GM21381 (cell line): ENCODE measurements at regions not wholly inside any gene's neighbourhood (a gene's known extent, or its start where the extent isn't known, plus 50 kb on each side); places are given as distances from the start of the nearest gene placed in this dataset.

Experiments used
- ATAC-seq: cut with Tn5 transposase; IDR thresholded peaks from one replicate; pipeline ENCODE4 v1.9.1; 2021; ENCODE audit warnings: mild to moderate bottlenecking, moderate library complexity; ENCODE audit not compliant: unreplicated experiment

DNA sequence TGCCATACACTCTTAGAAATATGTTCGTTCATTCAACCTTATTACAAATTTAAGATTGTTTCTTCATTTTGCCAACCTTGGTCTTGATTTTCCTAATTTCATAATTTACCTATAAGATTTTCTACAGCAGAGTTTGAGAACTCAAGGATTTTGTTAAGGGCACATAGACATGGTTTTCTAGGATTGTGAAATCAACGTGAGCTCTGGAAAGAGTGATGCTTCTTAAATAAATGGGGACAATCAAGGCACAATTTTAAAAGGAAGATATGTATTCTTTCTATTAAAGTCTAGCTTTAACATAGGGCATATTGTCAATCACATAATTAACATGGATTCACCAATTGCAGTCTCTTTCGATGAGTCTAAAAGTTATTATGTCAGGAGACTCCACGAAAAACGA, 174.2 kb upstream of the PHF14 start:
- no peak for ATAC-seq

DNA sequence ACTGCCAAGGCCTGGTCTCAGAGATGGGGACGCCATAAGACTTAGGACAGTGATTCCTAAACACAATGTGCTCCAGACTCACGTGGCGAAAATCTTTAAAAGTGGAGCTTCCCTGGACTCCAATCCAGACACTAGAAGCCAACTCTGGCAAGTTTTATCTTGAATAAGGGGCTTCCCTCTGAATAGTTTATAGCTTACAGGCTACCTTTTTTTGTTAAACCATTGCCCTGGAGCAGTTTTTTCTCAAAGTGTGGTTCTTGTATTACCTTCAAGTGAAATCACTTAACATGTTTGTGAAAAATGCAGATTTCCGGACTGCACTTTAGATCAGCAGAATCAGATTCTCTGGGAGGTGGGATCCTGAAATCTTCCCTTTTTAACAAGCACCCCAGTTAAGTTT, 171.7 kb upstream of the PHF14 start:
- ATAC-seq = no peak

DNA sequence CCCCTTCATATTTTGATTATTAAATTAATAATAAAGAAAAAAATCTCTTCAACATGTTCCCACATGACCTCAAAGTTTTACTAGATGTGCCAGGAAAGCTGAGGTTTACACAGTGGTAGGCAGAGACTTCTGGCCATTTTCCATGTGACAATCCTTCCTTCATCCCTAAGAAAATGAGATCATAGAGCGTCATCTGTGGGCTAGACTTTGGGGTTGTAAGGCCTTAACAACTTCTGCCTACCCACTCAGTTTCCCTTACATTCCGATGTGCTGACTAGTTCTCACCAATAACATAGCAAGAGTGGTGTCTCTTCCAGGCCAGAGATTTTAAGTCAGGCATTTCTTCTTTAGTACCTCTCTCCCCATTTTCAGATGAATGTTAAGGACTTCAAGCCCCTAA, 171.1 kb upstream of the PHF14 start:
- no peak for ATAC-seq

DNA sequence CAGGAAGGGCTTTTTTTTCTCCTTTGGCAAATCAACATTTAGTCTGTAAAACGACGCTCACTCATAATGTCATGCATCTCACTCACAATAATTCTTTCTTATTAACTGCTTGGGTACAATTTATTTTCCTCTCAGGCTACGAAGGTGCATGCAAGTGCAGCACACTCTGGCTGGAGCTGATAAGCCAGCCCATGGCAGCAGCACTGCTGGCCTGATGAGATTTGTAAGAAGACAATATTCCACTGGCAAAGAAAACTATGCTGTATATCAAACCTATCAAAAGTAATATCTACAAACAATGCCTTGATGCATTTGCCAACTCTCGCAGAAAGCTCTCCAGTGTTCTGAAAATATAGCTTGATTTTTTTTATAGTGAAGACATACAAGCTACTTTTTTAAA, 170.0 kb upstream of the PHF14 start:
- no peak for ATAC-seq

DNA sequence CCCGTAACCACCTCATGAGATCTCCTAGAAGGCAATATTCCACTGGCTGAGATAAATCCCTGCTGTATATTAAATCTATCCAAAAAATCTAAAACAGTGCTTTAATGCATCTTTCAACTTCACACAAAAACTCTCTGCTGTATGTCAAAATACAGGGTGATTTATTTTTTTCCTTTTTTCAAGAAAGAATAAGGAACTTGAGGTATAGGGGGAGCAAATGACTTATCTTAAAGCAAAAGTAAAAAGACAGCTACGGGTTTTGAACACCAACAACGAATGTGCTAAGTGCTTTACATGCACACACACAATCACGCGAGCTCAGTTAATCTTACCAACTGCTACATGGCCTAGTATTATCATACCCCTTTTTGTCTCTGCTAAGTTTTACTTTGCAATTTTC, 168.9 kb upstream of the PHF14 start:
- ATAC-seq = no peak

DNA sequence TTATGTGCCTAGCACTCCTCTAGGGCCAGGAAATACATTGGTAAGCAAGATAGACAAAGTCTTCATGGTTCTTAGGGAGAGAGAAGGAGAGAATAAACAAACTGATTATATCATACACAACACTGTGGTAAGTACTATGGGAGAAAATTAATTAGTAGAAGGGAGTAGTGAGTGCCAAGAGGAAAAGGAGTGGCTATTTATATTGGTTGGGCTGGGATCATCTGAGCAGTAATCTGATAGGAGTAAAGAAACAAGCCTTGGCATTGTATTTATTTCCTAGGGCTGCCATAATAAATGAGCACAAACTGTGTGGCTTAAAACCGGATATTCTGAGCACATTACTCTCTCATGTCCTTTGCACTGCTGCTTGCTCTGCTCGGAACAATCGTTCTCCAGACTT, 158.1 kb upstream of the PHF14 start:
- ATAC-seq = no peak

DNA sequence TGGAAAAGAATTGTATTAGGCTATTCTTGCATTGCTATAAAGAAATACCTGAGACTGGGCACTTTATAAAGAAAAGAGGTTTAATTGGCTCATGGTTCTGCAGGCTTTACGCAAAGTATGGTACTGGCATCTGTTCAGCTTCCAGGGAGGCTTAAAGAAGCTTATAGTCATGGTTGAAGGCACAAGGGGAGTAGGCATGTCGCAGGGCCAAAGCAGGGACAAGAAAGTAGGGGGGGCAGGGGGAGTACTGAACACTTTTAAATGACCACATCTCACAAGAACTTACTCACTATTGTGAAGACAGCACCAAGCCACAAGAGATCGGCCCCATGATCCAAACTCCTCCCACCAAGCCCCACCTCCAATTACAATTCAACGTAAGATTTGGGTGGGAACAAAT, 152.5 kb upstream of the PHF14 start:
- ATAC-seq = no peak

DNA sequence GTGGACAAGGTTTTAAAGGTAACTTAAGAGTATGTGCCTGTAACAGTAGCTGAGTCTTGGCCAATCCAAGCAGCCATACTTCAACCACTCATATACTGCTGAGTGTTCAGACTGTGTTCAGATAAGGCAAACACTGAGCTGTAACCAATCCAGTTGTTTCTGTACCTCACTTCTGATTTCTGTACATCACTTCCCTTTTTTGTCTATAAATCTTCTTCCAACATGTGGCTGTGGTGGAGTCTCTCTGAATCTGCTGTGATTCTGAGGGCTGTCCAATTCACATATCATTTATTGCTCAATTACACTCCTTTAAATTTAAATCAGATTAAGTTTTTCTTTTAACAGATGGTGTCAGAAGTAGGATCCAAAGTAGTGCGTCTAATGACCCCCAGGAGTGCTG, 149.5 kb upstream of the PHF14 start:
- no peak for ATAC-seq

DNA sequence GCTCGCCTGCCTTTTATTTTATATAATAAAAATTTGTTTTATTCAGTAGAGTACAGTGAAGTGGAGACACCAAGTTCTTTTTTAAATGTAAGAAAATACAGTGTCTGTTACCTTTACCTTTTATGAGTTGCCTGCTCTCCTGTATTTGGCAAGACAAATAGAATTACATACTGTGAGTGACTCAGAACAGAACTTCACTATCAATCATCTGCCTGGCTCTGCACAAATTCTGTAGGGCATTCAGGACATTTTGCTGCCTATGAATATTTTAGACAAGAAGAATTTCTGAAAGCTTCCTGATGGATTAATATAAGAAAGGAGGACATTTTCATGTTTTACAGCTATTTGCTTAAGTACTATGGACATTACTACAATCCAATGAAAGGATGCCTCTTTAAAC, 135.4 kb upstream of the PHF14 start:
- no peak for ATAC-seq

DNA sequence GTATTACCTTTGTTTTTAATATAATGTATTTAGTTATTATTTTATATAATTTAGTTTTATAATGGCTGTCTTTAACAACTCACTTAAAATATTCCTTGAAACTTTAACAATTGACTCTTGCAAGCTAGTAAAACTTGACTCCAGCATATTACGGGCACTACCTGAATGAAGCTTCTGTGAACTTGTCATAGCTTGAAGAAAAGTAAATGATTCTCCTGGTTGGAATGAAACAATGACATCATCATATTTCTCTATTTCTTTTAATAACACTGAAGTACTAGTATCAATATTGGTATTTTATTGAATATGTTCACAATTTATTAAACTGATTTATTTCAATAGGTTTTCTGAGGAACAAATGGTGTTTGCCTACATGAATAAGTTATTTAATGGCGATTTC, 128.4 kb upstream of the PHF14 start:
- no peak for ATAC-seq

DNA sequence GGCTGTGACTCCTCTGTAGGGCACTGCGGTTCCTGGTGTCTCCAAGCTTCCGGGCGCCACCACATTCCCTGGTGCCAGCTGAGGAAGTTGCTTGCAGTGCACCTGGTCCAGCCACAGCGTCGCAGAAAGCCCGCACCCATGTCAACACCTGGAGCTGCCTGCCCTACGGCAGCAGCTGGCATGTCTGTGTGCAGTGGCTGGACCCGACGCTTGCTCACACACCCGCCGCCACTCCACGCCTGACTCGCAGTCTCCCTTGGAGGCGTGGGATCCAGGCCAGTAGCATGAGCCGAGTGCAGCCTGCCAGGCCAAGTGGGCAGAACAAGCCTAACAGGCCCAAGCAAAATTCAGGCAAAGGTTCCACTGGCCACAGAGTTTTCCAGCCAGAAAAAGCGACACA, 118.1 kb upstream of the PHF14 start:
- no peak for ATAC-seq

DNA sequence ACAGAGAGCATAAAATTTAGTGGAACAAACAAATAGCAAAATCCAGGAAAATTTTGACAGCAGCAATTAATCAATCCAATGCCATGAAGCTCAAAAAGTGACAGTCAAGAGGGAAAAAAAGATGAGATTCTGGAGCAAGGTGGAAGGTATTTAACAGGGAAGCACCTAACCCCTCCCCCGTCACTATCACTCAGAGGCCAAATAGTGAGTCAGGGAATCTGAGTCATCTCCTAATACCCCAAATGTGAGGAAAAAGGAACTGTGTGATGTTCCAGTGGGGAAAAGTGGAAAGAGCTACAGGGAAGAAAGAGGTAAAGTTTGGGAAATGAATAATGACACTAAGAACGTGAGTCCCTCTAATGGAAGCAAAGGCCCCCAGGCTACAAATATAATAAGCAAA, 113.2 kb upstream of the PHF14 start:
- ATAC-seq = no peak

DNA sequence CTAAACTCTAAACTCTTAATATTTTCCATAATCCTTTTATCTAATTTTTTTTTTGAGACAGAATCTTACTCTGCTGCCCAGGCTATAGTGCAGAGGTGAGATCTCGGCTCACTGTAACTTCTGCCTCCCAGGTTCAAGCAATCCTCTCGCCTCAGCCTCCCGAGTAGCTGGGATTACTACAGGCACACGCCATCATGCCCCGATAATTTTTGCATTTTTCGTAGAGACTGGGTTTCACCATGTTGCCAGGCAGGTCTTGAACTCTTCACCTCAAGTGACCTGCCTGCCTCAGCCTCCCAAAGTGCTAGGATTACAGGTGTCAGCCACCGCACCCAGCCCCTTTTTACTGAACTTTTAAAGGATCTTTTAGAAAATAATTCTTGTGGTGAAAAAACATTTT, 110.2 kb upstream of the PHF14 start:
- no peak for ATAC-seq

DNA sequence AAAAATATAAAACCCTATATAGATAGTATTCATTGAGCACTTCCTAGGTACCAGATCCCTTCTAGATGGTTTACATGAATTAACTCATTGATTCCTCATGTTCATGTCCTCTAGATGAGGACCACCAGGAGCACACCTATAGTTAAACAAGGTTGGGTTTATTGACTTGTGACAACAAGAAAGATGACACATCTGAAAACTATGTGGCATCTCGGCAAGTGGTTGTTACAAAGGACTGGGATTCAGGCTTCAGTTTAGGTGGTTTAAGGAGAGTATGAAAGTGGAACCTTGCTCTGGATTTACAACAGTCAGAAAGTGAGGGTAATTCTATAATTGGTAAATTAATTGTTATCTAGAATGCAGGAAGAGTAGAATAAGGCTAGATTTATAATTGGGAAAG, 99.0 kb upstream of the PHF14 start:
- ATAC-seq = no peak

DNA sequence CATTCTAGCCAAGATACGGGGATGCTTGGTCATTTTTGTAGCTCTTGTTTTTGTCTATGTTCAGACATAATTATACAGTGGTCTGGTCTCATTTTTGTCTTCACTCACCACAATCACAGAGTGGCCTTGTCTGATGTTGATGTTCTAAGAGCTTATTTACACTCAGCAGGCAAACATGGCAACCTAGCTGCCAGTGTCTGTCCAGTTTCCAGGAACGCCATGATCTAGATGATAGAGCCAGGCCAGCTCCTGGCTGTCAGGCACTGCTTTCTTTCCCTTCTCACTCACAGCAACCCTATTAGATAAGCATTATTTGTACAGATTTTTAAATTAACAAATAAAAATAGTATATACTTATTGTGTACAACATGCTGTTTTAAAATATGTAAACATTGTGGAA, 98.6 kb upstream of the PHF14 start:
- ATAC-seq = no peak

DNA sequence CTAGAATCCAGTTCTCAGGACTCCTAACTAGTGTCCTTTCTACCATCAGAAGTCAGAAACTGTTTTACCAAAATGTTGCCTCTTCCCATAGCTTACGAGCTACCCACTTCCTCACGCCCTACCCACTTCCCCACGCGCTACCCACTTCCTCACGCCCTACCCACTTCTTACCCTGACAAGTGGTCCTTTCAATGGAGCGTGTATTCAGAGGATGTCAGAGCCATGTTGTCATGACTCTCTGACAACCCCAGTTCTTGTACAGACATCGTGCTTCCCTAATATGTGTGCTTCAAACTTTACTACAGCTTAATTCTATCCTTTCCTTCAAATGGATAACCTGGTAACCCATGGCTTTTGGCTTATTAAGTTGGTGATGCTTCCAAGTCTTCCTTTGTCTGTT, 84.8 kb upstream of the PHF14 start:
- peak; percentile 20 for ATAC-seq

DNA sequence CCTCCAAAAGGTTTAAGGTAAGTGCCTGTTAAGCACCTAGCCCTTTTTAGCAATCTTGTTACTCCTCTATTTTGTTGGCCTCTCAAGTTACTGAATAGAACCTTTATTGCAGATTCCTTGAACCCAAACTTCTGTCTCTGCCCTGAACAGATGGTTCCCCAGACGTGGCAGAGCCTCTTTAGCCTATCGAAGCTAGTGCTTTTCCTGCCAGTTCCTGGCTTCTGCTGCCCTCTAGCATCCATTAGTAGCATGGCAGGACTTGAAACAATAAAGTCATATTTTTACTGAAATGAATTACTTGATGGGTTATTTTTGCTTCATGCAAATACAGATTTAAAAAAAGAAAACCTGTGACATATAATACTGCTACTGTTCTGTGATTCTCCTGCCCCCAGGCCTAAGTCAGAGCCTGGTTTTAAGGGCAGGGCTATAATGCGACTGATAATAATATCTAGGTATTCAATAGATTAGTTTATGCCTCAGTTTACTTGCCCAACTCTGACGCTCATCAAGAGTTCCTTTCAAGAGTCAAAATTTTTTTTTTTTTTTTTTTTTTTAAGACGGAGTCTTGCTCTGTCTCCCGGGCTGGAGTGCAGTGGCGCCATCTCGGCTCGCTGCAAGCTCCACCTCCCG, 84.3 kb upstream of the PHF14 start:
- peak; percentile 97 for ATAC-seq

DNA sequence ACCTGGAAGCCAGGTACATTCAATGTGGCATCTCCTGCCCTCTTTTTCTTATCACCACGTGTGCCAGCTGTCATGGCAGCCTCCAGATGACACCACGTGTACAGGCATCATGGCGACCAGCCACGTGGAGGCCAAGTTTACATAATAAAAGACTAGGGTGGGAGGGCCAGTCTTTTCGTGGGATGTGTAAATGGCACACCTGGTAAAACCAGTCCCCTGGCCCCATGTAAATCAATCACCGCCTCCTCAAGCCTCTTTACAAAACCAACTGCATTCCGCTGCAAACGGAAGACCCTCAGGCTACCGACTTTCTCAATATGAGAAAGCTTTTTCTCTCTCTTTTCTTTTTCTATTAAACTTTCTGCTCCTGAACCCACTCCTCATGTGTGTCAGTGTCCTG, 65.1 kb upstream of the PHF14 start:
- ATAC-seq = no peak

DNA sequence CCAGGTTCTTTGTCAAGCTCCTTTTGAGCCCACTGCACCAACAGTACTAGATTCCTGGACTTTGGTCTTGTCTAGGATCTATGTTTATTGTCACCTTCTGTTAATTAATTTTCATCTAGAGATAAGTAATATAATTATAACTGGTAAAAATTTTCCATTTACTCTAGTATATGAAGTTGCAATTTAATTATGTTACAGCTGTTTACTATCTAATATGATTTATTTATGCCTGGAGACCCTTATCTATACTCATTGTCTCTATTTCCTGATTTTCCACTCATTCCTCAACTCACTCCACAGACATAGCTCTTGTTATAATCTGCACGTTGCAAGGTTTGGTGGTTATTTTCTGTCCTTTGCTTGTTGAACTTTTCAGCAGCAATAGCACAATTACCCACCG, 63.2 kb upstream of the PHF14 start:
- ATAC-seq = no peak

DNA sequence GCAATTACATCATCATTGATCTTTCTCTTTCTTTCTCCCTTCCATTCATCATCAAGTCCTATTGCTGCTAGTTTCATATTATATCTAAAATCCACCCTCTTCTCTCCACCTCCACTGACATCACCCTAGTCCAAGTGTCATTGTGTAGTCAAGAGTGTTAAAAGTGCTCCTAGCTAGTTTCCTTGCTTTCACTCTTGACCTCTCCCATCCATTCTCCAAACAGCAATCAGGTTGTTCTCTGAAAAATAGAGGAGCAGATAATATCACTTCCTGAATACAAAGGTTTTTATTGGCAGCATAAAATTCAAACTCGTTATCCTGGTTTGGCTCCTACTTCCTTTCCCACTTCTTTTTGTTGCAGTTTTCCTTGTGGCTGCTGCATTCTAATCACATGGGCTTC, 61.6 kb upstream of the PHF14 start:
- ATAC-seq = no peak

DNA sequence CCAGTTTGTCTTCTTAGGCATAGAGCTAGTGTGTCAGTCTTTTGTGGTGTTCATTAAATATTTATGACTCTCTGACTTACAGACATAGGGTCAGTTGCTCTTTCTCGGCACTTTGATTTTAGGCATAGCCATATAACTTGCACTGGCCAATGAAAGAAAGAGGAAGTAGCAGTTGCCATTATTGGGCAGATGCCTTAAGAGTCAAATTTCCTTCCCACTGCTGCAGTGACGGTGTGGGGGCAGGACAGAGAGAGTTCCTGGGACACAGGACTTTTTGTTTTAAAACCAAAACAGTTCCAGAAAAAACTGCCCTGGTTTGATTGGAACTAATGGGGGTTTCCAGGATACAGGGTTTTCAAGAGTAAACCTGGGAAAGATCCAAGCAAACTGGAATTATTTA, 60.2 kb upstream of the PHF14 start:
- ATAC-seq = no peak

DNA sequence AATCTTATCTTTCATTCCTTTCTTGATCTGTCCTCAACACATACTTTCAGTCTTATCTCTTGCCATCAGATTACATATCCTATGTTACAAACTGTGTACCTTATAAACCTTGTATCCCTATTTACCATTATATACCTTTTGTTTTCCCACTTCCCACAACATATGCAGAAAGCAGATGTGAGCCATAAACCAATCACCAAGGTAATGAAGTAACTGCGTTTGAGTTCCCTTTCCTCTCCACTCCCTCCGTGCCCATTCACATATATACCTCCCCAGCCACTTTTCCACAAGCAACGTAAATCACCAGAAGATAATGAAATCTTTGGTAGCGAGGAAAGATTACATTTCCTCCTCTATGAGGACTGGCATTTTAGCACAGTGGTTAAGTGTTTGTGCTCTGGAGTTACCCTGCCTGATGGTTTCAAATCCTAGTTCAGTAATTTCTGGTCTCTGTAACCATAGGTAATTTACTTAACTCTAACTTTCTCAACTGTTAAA, 55.5 kb upstream of the PHF14 start:
- ATAC-seq = no peak

DNA sequence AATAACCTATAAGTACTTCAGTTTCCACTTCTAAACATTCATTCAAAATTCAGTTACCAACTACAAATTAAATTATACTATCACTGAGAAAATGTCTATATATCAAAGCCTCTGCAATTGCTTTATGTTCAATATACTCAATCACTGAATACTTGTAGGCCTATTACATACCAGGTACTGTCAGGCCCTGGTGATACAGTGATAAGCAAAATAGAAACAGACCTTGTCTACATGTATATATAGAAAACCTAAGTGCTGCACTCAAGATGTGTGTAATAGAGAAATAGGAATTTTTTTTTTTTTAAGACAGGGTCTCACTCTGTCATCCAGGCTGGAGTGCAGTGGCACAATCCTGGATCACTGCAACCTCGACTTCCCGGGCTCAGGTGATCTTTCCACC, 53.7 kb upstream of the PHF14 start:
- no peak for ATAC-seq
